GM19395 (cell line): ENCODE measurements at regions not wholly inside any gene's neighbourhood (a gene's known extent, or its start where the extent isn't known, plus 50 kb on each side); places are given as distances from the start of the nearest gene placed in this dataset.

Source experiments
- ATAC-seq: cut with Tn5 transposase; IDR thresholded peaks from one replicate; pipeline ENCODE4 v1.9.1; 2021; ENCODE audit warnings: mild to moderate bottlenecking, moderate library complexity; ENCODE audit not compliant: unreplicated experiment

- ATAC-seq, result no peak
These were observed 200.9 kb upstream of the CHRM2 start for GRCh38 chr7:136667584-136667983.

- ATAC-seq, result no peak
These were observed 202.5 kb upstream of the CHRM2 start for GRCh38 chr7:136665878-136666509.

- ATAC-seq, result no peak
These were observed 203.9 kb upstream of the CHRM2 start for GRCh38 chr7:136664537-136664936.

GRCh38 chr7:136657482-136657921 is 210.9 kb upstream of the CHRM2 start:
- no peak for ATAC-seq

- ATAC-seq, result no peak
These were observed 211.9 kb upstream of the CHRM2 start for GRCh38 chr7:136656516-136656915.

GRCh38 chr7:136655414-136655813 is 213.0 kb upstream of the CHRM2 start:
- no peak for ATAC-seq

- no peak for ATAC-seq
These were observed 214.0 kb upstream of the CHRM2 start for GRCh38 chr7:136654406-136654805.

- no peak for ATAC-seq
These were observed 215.6 kb upstream of the CHRM2 start for GRCh38 chr7:136652635-136653370.

- no peak for ATAC-seq
These were observed 227.5 kb upstream of the CHRM2 start for GRCh38 chr7:136640977-136641376.

GRCh38 chr7:136637813-136638212 is 230.6 kb upstream of the CHRM2 start:
- no peak for ATAC-seq

- no peak for ATAC-seq
These were observed 232.7 kb upstream of the CHRM2 start for GRCh38 chr7:136635751-136636150.

GRCh38 chr7:136618818-136619217 is 249.6 kb upstream of the CHRM2 start:
- no peak for ATAC-seq

- no peak for ATAC-seq
These were observed 251.3 kb upstream of the CHRM2 start for GRCh38 chr7:136617176-136617575.

GRCh38 chr7:136605532-136606329 is 262.7 kb upstream of the CHRM2 start:
- ATAC-seq, result no peak

GRCh38 chr7:136601772-136602171 is 266.7 kb upstream of the CHRM2 start:
- no peak for ATAC-seq

GRCh38 chr7:136600475-136600874 is 268.0 kb upstream of the CHRM2 start:
- no peak for ATAC-seq

GRCh38 chr7:136594739-136595144 is 273.7 kb upstream of the CHRM2 start:
- no peak for ATAC-seq

- ATAC-seq, result no peak
These were observed 280.2 kb upstream of the CHRM2 start for GRCh38 chr7:136588216-136588615.

GRCh38 chr7:136585954-136586670 is 282.3 kb upstream of the CHRM2 start:
- no peak for ATAC-seq

GRCh38 chr7:136566491-136566890 is 302.0 kb upstream of the CHRM2 start:
- no peak for ATAC-seq

- no peak for ATAC-seq
These were observed 312.5 kb upstream of the CHRM2 start for GRCh38 chr7:136555933-136556332.
